Upper lobe of left lung (tissue), 4 donors: ENCODE measurements at regions not wholly inside any gene's neighbourhood (a gene's known extent, or its start where the extent isn't known, plus 50 kb on each side); places are given as distances from the start of the nearest gene placed in this dataset.

Experiments used
- EP300 ChIP-seq, 4 donors: sonication (generic); formaldehyde crosslinking; IDR thresholded peaks; one replicate each; pipeline ENCODE4 v1.5.1; 2017; ENCODE audit warnings: antibody characterized with exemption in 4 of 4, control low read depth in 2 of 4
- POLR2A ChIP-seq, 4 donors: fragments of 450-650 bp; IDR thresholded peaks; one replicate each; pipeline ENCODE4 v1.5.1; 2016 to 2017; ENCODE audit warnings: antibody characterized with exemption in 4 of 4, mild to moderate bottlenecking in 2 of 4
- POLR2AphosphoS5 ChIP-seq, 2 donors: sonication (generic); formaldehyde crosslinking; IDR thresholded peaks; one replicate each; pipeline ENCODE4 v1.5.1; 2017; ENCODE audit warnings: antibody characterized with exemption in 2 of 2
- TF ChIP-seq, protein P1 (sequence below), 6 experiments: fragments of 450-650 bp in 4 of 6; fragments of 200-600 bp in 2 of 6; sonication (generic) in 2 of 6; IDR thresholded peaks; one replicate each; pipeline ENCODE4 v1.5.1; 2016 to 2019; ENCODE audit warnings: antibody characterized with exemption in 6 of 6

DNA sequence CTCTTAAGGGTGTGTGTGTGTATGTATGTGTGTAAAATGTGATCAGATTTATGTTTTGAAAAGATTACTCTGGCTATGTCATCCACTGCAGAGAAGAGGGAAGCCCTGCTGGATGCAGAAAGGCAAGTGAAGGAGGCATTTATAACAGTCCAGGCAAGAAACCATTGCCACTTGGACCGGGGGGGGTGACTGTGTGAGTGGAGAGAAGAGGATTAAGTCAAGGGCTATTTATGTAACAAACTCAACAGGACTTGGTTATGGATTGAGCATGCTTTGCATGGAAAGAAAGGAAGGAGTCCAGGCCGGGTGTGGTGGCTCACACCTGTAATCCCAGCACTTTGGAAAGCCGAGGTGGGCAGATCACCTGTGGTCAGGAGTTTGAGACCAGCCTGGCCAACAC, 143.0 kb downstream of the URB2 start:
- TF ChIP-seq, protein P1, sequence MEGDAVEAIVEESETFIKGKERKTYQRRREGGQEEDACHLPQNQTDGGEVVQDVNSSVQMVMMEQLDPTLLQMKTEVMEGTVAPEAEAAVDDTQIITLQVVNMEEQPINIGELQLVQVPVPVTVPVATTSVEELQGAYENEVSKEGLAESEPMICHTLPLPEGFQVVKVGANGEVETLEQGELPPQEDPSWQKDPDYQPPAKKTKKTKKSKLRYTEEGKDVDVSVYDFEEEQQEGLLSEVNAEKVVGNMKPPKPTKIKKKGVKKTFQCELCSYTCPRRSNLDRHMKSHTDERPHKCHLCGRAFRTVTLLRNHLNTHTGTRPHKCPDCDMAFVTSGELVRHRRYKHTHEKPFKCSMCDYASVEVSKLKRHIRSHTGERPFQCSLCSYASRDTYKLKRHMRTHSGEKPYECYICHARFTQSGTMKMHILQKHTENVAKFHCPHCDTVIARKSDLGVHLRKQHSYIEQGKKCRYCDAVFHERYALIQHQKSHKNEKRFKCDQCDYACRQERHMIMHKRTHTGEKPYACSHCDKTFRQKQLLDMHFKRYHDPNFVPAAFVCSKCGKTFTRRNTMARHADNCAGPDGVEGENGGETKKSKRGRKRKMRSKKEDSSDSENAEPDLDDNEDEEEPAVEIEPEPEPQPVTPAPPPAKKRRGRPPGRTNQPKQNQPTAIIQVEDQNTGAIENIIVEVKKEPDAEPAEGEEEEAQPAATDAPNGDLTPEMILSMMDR (IDR thresholded peaks at IDR 0.05) = no peak
- TF ChIP-seq POLR2AphosphoS5 (IDR thresholded peaks at IDR 0.05) (no peak), EP300 (IDR thresholded peaks at IDR 0.05) (no peak), POLR2A (IDR thresholded peaks at IDR 0.05) (no peak)
